ENCODE measurements at regions not wholly inside any gene's neighbourhood (a gene's known extent, or its start where the extent isn't known, plus 50 kb on each side); places are given as distances from the start of the nearest gene placed in this dataset.
"Not testable (repeated sequence)": the region's sequence is repeated elsewhere in the genome, so short reads cannot be mapped to it uniquely, and the experiment has no call there.

DNA sequence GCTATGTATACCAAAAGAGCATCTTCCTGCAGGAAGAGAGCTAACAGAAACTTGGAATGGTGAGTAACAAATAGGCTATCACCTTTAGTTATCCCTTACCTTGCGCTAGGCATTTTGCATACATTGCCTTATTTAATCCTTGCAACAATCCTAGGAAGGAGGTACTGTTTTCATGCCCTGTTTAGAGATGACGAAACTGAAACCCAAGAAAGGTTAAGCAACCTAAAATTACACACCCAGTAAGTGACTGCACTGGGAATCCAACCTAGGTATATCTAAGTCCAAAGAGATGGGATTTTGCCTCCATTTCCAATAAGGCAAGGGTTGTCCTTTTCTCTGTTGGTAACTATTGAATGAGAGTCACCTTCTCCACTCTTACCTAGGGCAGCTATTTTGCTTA is 144.5 kb downstream of the TM2D1 start:
- DNase-seq (ENCODE audit: low spot score) = no peak

DNA sequence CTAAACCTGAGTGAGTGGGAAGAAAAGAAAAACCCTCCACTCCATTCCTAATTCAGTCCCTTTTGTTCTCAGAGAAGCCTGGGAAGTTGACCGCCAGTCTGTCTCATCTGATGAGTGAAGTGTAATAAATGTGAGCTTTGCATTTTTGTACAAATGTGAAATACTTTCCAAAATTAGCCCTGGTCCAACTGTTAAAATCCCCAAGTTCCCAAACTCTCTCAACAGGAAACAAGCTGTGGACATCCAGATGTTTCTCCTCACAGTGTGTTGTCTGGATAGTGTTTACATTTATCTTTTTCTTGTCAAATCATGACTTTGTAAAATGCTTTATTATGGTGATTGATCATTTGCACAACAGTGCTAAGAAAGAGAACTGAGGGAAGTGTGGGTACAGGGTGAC is 145.1 kb downstream of the TM2D1 start:
- no peak for DNase-seq (ENCODE audit: low spot score)

DNA sequence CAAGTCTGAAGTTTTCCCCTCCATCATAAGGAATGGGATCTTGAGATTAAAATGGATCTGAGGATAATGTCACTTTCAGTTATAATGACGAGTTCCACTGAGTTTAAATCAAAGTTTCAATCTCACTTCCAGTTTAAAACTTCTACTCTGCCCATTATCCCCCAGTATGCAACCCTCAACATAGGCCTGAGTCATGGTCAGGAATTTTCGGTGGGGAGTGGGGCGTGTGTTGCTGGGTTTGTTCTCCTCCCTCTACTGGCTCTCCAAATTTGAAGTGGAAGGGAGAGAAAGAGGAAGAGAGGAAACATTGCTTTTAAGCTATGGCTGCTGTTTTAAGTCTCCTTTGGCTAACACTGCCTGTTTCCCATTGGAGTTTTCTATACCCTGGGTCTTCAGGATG is 152.9 kb downstream of the TM2D1 start:
- no peak for DNase-seq (ENCODE audit: low spot score)

DNA sequence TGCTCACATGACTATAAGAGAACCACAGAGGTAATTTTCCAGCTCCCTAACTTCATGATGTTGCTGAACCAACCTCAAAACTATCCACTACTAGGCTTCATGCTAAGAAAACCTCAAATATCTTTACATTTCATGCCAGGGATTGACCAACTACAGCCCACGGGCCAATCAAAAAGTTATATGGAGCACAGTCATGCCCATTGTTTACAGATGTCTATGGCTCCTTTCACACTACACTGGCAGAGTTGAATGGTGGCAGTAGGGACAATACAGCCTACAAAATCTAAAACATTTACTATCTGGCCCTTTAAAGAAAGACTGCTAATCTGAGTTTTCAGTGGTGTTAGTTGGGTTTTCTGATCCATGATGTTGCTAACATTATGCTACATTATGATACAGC is 154.8 kb downstream of the TM2D1 start:
- peak; percentile 42 for DNase-seq (ENCODE audit: low spot score)

DNA sequence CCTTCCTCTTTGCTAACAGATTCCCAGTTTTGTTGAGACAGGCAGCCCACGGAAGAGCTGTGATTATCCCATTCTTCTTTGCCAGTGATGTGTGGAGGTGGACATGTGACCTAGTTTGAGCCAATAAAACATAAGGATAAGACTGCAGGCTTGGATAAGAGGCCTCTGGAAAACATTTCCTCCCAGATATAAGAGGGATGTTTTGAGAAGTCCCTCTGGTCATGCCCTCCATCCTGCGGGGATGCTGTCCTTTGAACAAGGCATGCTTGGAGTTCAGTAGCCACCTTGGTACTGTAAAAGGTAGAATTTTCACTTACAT is 155.7 kb downstream of the TM2D1 start:
- no peak for DNase-seq (ENCODE audit: low spot score)

DNA sequence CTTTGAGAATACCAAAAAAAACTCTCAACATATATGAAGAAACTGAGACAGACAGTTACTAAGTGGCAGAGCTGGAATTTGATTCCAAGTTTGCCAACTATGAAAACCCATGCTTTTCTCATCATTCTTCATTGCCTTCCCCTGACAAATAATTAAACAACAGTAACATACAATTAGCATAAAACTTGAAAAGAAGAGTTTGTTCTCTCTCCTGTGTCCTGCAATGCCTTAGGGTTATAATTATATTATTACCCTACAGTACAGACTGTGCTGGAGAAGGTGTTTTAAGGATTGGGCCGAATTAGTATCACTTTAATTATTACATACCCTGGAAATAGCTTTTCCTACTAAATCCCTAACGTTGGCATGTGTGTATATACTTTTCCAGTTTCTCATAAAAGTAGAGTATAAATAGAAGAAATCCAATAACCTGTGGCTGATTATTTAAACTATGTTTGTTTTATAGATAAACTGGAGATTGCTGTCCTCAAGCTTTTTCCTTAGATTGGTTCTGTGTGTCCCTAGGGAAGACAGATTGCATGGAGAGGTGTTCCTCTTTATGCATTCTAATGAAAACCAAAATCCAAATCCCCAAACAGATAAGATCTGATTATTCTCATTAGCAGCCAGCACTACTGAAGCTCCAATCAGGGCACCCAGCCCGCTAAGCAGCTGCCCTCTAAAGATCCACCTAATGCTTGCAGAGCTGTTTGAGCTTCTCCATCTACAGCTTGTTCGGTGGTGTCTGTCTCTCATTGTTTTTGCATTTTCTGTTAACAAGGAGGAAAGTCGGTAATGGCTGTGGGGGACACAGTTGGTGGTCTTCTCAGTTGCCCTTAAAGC is 156.3 kb downstream of the TM2D1 start:
- DNase-seq (ENCODE audit: low spot score) = no peak

DNA sequence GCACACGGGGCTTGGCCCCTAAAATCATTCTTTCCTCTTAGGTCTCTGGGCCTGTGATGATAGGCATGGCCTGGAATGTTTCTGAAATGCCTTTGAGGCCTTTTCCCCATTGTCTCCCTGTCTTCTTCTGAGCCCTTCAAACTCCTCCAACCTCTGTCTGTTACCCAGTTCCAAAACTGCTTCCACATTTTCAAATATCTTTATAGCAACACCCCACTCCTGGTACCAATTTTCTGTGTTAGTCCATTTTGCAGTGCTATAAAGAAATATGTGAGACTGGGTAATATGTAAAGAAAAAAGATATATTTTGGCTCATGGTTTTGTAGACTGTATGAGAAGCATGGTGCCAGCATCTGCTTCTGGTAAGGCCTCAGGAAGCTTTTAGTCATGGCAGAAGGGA is 158.8 kb downstream of the TM2D1 start:
- no peak for DNase-seq (ENCODE audit: low spot score)

DNA sequence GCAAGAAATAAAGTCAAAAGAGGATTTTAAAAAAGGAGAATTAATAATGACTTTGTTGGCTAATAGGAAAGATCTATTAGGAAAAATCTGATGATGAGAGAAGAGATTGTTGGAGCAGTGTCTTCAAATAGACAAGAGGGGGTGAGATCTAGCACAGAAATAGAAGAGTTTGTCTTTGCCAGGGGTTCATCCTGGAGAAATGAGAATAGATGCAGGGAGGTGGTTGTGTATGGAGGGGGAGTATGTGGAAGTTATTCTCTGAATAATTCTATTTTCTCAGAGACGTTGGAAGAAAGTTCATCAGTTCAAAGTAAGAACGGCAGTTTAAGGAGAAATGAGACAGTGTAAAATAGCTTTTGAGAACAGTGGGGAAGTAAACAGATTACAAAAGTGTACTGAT is 161.3 kb downstream of the TM2D1 start:
- DNase-seq (ENCODE audit: low spot score) = no peak

DNA sequence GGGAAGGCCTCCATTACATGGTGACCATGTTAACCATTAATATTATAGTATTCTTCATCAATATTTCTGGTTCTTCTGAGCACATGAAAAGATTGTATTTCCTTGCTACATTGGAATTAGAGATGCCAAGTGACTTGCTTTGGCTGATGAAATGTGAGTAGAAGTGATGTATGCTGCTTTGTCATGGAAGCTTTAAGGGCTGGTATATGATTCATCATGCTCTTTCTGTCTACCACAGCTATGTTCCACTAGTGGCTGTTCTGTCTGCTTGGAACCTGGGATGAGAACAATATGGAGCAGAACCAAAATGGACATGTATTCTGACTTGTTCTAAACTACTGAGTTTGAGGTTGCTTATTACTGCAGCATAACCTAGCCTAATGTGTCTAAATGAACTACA is 163.3 kb downstream of the TM2D1 start:
- no peak for DNase-seq (ENCODE audit: low spot score)

DNA sequence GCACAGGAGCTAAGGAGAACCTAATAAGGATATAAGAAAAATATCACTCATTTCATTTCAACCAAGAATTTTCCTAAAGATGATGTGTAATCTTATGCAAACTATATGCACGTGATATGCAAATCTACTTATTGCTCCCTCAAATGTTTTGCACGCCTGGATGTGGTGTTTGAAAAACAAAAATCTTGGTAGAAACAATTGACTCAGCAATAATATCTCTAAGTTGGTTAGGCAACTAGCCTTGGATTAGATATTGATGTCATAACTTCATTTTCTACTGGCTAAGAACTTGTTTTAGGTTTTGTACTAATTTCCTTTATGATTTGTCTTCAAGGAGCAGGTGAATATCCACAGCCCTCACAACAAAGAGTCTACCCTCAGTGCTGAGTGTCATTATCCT is 164.6 kb downstream of the TM2D1 start:
- DNase-seq (ENCODE audit: low spot score) = no peak

DNA sequence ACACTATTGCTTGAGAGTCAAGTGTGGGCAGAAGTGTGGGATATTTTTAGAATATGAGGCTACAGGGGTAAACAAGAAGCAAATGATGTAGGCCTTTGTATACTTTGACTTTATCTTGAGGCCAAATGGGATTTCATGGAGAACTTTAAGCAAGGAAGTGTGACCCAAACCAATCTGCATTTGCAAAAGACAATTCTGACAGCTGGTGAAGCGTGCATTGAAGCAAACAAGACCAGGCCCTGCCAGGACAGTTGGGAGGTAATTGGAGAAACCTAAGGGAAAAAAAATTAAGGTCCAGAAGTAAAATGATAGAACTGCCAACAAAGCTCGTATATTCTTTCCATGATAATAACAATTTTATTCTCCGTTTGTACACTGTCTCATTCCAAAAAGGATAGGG is 168.3 kb downstream of the TM2D1 start:
- DNase-seq (ENCODE audit: low spot score) = no peak

DNA sequence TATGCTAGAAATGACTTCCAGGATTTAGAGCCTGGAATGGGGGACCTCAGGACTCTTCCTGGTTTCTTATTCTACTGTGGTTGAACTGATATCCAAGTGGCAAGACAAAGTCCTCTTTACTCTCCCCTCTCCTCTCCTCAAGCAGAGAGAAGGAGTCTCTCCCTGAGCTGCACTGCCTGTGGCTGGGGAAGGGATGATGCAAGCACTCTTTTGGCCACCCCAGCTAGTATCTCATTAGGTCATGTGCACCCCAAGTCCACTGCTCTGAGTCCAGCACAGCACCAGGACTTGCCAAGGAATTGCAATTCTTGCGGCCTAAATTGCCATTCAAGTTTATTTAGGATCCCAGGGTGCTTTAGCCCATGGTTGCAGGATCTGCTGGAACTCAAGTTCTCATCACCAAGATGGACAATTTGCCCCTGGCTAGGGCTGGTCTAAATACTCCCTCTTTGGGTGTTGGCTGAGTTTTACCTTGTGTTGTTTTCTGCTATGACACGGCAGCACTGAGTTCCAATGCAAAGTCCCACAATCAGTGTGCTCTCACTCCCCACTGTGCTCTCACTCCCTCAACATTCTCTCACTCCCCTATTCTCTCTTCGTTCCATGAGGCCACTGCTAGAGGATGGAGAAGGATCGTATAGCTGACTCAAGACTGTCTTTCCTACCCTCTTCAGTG is 172.2 kb downstream of the TM2D1 start:
- DNase-seq (ENCODE audit: low spot score) = no peak

DNA sequence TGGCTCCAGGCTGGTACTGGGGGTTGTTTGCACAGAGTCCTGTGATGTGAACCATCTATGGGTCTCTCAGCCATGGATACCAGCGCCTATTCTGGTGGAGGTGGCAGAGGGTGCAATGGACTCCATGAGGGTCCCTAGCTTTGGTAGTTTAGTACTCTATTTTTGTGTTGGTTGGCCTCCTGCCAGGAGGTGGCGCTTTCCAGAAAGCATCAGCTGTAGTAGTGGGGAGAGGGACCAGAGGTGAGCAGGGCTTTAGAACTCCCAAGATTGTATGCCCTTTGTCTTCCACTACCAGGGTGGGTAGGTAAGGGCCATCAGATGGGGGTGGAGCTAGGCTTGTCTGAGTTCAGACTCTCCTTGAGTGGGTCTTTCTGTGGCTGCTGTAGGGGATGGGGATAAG is 177.6 kb downstream of the TM2D1 start:
- not testable (repeated sequence) for DNase-seq (ENCODE audit: low spot score)

DNA sequence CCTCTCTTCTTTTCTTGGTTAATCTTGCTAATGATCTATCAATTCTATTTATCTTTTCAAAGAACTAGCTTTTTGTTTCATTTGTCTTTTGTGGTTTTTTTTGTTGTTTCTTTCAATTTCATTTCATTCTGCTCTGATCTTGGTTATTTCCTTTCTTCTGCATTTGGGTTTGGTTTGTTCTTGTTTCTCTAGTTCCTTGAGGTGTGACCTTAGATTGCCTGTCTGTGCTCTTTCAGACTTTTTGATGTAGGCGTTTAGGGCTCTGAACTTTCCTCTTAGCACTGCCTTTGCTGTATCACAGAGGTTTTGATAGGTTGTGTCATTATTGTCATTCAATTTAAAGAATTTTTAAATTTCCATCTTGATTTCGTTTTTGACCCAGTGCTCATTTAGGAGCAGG is 180.1 kb downstream of the TM2D1 start:
- DNase-seq (ENCODE audit: low spot score) = not testable (repeated sequence)

DNA sequence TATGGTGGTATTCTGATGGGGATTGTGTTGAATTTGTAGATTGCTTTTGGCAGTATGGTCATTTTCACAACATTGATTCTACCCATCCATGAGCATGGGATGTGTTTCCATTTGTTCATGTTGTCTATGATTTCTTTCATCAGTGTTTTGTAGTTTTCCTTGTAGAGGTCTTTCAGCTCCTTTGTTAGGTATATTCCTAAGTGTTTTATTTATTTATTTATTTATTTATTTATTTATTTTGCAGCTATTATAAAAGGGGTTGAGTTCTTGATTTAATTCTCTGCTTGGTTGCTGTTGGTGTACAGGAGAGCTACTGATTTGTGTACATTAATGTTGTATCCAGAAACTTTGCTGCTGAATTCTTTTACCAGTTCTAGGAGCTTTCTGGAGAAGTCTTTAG is 181.4 kb downstream of the TM2D1 start:
- not testable (repeated sequence) for DNase-seq (ENCODE audit: low spot score)

DNA sequence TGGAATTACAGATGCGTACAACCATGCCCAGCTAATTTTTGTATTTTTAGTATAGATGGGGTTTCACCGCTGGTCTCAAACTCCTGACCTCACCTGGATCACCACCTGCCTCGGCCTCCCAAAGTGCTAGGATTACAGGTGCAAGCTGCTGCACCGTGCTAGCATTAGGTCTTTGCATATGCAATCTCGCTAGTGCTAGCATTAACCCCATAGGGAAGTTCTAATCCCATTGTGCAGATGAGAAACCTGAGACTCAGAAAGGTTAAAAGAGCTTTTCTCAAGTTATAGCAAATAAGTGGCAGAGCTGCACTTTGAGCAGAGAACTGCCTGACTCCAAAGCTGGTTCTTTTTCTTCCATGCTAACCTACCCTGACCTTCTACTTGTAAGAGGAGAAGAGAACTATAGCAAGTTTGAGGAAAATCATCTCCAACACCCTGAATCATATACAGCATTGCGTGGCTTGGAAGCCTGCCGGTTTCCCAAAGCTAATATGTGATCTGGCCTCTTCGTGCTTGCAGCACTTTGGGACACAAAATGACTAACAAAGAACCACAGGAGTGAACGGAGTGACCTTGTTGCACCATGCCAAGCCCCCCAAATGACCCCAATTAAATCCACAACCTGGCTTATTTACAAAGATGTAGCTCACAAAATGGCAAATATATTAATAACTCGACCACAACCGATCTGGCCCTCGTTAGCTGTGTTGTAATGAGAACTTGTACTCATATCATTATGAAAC is 185.1 kb downstream of the TM2D1 start:
- DNase-seq (ENCODE audit: low spot score) = no peak

DNA sequence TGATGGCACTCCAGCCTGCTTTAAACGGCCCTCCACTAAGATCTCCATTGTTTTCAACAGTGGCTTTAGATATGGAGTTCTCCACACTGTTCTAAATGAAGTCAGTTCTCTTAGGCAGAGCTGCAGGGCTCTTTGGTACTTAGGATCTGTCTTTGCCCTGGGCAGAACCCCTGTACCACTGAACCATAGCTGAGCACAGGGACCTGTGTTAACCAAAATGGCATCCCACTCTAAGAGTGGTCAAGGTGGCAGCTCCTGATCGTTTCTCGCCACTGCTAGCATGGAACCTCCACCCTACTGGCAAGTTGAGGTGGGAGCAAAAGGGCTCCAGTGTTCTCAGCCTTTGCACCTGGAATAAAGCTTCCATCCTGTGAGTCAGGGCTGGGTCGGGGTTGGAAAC is 186.7 kb downstream of the TM2D1 start:
- no peak for DNase-seq (ENCODE audit: low spot score)

DNA sequence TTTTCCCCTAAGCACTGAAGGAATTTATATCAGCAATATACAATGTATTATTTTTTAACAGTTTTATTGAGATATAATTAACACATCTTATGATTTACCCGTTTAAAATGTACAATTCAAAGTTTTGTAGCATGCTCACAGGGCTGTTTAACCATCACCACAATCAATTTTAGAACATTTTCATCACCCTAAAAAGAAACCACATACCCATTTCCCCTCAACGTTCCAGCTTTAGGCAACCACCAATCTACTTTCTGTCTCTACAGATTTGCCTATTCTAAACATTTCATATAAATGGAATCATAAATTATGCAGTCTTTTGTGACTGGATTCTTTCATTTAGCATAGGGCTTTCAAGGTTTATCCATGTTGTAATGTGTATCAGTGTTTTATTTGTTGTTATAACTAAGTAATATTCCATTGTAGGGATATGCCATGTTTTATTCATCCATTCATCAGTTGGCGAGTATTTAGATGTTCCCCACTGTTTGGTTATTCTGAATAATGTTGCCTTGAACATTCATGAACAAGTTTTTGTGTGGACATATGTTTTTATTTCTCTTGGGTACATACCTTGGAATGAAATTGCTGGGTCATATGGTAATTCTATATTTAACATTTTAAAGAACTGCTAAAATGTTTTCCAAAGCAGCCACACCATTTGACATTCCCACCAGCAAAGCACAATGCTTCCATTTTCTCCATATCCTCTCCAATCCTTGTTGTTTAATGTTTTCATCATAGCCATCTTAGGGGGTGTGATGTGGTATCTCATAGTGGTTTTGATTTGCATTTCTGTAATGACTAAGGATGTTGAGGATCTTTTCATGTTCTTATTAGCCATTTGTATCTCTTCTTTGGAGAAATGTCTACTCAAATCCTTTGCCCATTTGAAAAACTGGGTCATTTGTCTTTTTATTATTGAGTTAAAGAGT is 188.5 kb downstream of the TM2D1 start:
- no peak for DNase-seq (ENCODE audit: low spot score)

DNA sequence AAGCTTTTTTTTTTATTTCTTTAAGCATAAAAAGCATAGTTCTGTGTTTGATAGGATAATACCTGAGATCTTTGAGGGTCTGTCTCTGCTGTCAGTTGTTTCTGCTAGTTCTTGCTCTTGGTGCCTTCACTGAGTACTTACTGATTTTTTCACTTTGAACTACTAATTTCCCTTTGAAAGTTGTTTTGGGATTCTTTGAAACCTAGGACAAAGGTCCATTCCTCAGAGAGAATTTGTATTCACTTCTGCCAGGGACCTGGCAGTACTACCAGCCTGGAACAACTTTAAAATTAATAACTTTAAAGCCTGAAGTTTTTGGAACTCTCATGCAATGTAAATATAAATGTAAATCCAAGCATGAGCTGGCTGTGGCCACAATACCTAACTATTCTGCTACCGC is 190.1 kb downstream of the TM2D1 start:
- no peak for DNase-seq (ENCODE audit: low spot score)

DNA sequence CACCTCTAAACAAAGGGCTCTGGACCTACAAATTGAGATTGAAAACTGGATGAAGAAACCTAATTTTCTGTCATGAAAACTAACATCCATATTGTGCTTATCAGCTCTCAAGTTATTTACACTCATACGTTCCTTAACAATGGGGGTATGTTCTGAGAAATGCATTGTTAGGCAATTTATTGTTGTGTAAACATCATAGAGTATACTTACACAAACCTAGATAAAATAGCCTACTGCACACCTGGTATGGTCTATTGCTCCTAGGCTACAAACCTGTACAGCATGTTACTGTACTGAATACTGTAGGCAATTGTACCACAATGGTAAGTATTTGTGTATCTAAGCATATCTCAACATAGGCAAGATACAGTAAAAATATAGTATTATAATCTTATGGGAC is 191.4 kb downstream of the TM2D1 start:
- DNase-seq (ENCODE audit: low spot score) = no peak

DNA sequence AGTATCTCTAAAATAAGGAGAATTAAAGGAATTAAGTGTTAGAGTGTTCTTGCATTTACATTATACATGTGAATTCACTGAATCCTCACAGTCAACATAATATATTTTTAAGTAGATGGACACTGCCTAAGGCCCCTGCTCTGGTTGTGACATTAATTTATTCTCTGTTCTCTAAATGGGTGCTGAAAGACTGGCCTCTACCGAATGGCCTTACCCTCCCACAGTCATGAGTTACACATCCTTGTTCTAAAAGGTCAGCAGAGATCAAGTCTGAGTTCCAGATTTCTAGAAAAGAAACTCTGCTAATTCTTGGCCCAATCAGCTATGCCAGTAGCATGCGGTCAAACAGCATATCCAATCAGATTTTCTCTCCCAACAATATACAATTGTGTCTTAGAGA is 193.2 kb downstream of the TM2D1 start:
- no peak for DNase-seq (ENCODE audit: low spot score)

Measured in COLO829 (cell line).